H1 (cell line): ENCODE measurements at regions not wholly inside any gene's neighbourhood (a gene's known extent, or its start where the extent isn't known, plus 50 kb on each side); places are given as distances from the start of the nearest gene placed in this dataset.

Experiments
- CTCF ChIA-PET: fragments of 300-600 bp; sonication (Branson Sonifier 250); formaldehyde crosslinking; loops from one replicate; lab custom pipeline; 2021; ENCODE audit not compliant: partially characterized antibody; lab: Charles Lee
- POLR2A ChIA-PET: fragments of 300-600 bp; sonication (Branson Sonifier 250); formaldehyde crosslinking; loops from one replicate; lab custom pipeline; 2021; ENCODE audit warnings: inconsistent platforms; ENCODE audit not compliant: partially characterized antibody; lab: Charles Lee
- DNase-seq, 2 experiments: peaks; one replicate each; pipeline versions ENCODE4 v3.0.0 to v3.0.0-alpha.2; 2010 to 2022; ENCODE audit warnings: low spot score in 2 of 2, low read depth in 1 of 2, mixed read lengths in 1 of 2
- FAIRE-seq: peaks from 2 replicates; lab custom pipeline; 2011; peaks lifted over from hg19 to GRCh38; lab: Jason Lieb, UNC
- H2AFZ ChIP-seq: 2 replicates; pipeline ENCODE4 v1.8.1; 2012; ENCODE audit warnings: low read length, inconsistent platforms
- H2AK5ac ChIP-seq: 2 replicates; pipeline ENCODE4 v1.6.1; 2013; ENCODE audit warnings: low read depth, low read length
- H2BK120ac ChIP-seq: replicated peaks from 2 replicates; pipeline ENCODE3; 2013; ENCODE audit warnings: low read depth, low read length, inconsistent platforms
- H2BK12ac ChIP-seq: 2 replicates; pipeline ENCODE4 v1.6.1; 2013; ENCODE audit warnings: low read depth, low read length
- H2BK15ac ChIP-seq: 2 replicates; pipeline ENCODE4 v1.6.1; 2013; ENCODE audit warnings: low read length
- H2BK20ac ChIP-seq: 2 replicates; pipeline ENCODE4 v1.6.1; 2013; ENCODE audit warnings: low read length
- H2BK5ac ChIP-seq: 2 replicates; pipeline ENCODE4 v1.6.1; 2013; ENCODE audit warnings: low read depth, low read length
- H3K14ac ChIP-seq: 2 replicates; pipeline ENCODE4 v1.6.1; 2013; ENCODE audit warnings: inconsistent platforms; ENCODE audit not compliant: insufficient read length
- H3K18ac ChIP-seq: 2 replicates; pipeline ENCODE4 v1.6.1; 2013; ENCODE audit warnings: low read length; ENCODE audit errors: extremely low read depth
- H3K23ac ChIP-seq: 2 replicates; pipeline ENCODE4 v1.6.1; 2013; ENCODE audit warnings: inconsistent platforms; ENCODE audit not compliant: insufficient read length
- H3K23me2 ChIP-seq: 2 replicates; pipeline ENCODE4 v1.6.1; 2013; ENCODE audit warnings: low read depth, low read length
- H3K27ac ChIP-seq: 2 replicates; pipeline ENCODE4 v1.6.1; 2011; ENCODE audit warnings: low read depth, low read length, inconsistent platforms
- H3K27me3 ChIP-seq, 4 experiments: replicated peaks in 1 of 4; 1 replicate in 1 of 4; 2 replicates in 3 of 4; pipeline versions ENCODE4 v1.6.1 to v1.8.1; 2011 to 2013; ENCODE audit warnings: low read length in 3 of 4, mild to moderate bottlenecking in 3 of 4, inconsistent platforms in 2 of 4, mixed read lengths in 2 of 4, moderate library complexity in 1 of 4; ENCODE audit not compliant: control insufficient read depth in 3 of 4, insufficient read depth in 3 of 4; ENCODE audit errors: extremely low read depth in 1 of 4
- H3K36me3 ChIP-seq, 4 experiments: 2 replicates each; pipeline versions ENCODE4 v1.6.1 to v1.8.1; 2011 to 2013; ENCODE audit warnings: mild to moderate bottlenecking in 4 of 4, low read length in 3 of 4, moderate library complexity in 2 of 4, control low read depth in 1 of 4, inconsistent platforms in 1 of 4; ENCODE audit not compliant: insufficient read depth in 4 of 4, control insufficient read depth in 2 of 4
- H3K4ac ChIP-seq: replicated peaks from 2 replicates; pipeline ENCODE3; 2013; ENCODE audit warnings: low read length, low read depth, mixed read lengths, inconsistent platforms; ENCODE audit not compliant: insufficient read length
- H3K4me1 ChIP-seq, 4 experiments: replicated peaks in 1 of 4; 1 replicate in 1 of 4; 2 replicates in 3 of 4; pipeline versions ENCODE4 v1.6.1 to v1.8.1; 2011 to 2013; ENCODE audit warnings: low read length in 3 of 4, inconsistent platforms in 2 of 4, mixed read lengths in 1 of 4; ENCODE audit not compliant: insufficient read depth in 4 of 4, control insufficient read depth in 3 of 4
- H3K4me2 ChIP-seq, 2 experiments: 2 replicates each; pipeline versions ENCODE4 v1.6.1 to v1.8.1; 2011 to 2013; ENCODE audit warnings: low read depth in 2 of 2, low read length in 2 of 2, control low read depth in 1 of 2, inconsistent platforms in 1 of 2, mild to moderate bottlenecking in 1 of 2; ENCODE audit not compliant: insufficient read depth in 1 of 2
- H3K4me3 ChIP-seq, 4 experiments: fragments of 200-600, 300-600 bp in 1 of 4; sonication (generic), shearing (Covaris generic), sonication (Bioruptor Twin) in 1 of 4; 2 replicates each; pipeline versions ENCODE4 v1.5.1 to v1.8.1; 2011 to 2016; ENCODE audit warnings: low read length in 4 of 4, low read depth in 3 of 4, control low read depth in 2 of 4, inconsistent platforms in 2 of 4, mild to moderate bottlenecking in 2 of 4, mixed read lengths in 1 of 4, moderate library complexity in 1 of 4; ENCODE audit not compliant: insufficient read depth in 2 of 4; ENCODE audit errors: extremely low read depth in 1 of 4
- H3K56ac ChIP-seq: replicated peaks from 2 replicates; pipeline ENCODE3; 2013; ENCODE audit warnings: low read depth, mild to moderate bottlenecking, mixed read lengths, low read length, inconsistent platforms; ENCODE audit not compliant: insufficient read length
- H3K79me1 ChIP-seq: 2 replicates; pipeline ENCODE4 v1.6.1; 2013; ENCODE audit warnings: low read depth, low read length, control low read depth
- H3K79me2 ChIP-seq, 2 experiments: 2 replicates each; pipeline versions ENCODE4 v1.6.1 to v1.8.1; 2012 to 2013; ENCODE audit warnings: low read length in 2 of 2, mild to moderate bottlenecking in 2 of 2, inconsistent platforms in 1 of 2; ENCODE audit not compliant: insufficient read depth in 2 of 2, control insufficient read depth in 1 of 2
- H3K9ac ChIP-seq, 4 experiments: replicated peaks in 1 of 4; 1 replicate in 1 of 4; 2 replicates in 3 of 4; pipeline versions ENCODE4 v1.6.1 to v1.8.1; 2011 to 2013; ENCODE audit warnings: low read depth in 3 of 4, low read length in 3 of 4, control low read depth in 2 of 4, mild to moderate bottlenecking in 2 of 4, moderate library complexity in 2 of 4, inconsistent platforms in 1 of 4; ENCODE audit errors: extremely low read depth in 1 of 4
- H3K9me3 ChIP-seq, 2 experiments: 2 replicates each; pipeline versions ENCODE4 v1.6.1 to v1.8.1; 2012 to 2013; ENCODE audit warnings: mild to moderate bottlenecking in 2 of 2, moderate library complexity in 2 of 2, control low read depth in 1 of 2, inconsistent platforms in 1 of 2, low read depth in 1 of 2, low read length in 1 of 2, mixed read lengths in 1 of 2; ENCODE audit not compliant: insufficient read depth in 2 of 2
- H4K20me1 ChIP-seq, 2 experiments: replicated peaks in 1 of 2; 2 replicates each; pipeline versions ENCODE3 to v1.8.1; 2011 to 2013; ENCODE audit warnings: inconsistent platforms in 2 of 2, low read length in 2 of 2, mild to moderate bottlenecking in 1 of 2; ENCODE audit not compliant: insufficient read depth in 2 of 2, control insufficient read depth in 1 of 2
- H4K5ac ChIP-seq: 2 replicates; pipeline ENCODE4 v1.6.1; 2013; ENCODE audit warnings: low read length, low read depth, mixed read lengths, inconsistent platforms; ENCODE audit not compliant: insufficient read length
- H4K8ac ChIP-seq: 2 replicates; pipeline ENCODE4 v1.8.0; 2013; ENCODE audit warnings: mild to moderate bottlenecking, moderate library complexity, low read length, inconsistent platforms; ENCODE audit not compliant: insufficient read depth; ENCODE audit errors: extremely low read depth
- H4K91ac ChIP-seq: replicated peaks from 2 replicates; pipeline ENCODE3; 2013; ENCODE audit warnings: low read length, mixed read lengths, inconsistent platforms; ENCODE audit not compliant: insufficient read length
- CTCF ChIP-seq, 3 experiments: IDR thresholded peaks; 1 replicate in 2 of 3; 2 replicates in 1 of 3; pipeline versions ENCODE4 v1.5.1 to v1.6.1; 2011; ENCODE audit warnings: low read length in 3 of 3, mild to moderate bottlenecking in 3 of 3, inconsistent platforms in 2 of 3, low read depth in 1 of 3, moderate library complexity in 1 of 3; ENCODE audit not compliant: insufficient read depth in 1 of 3; ENCODE audit errors: control extremely low read depth in 1 of 3
- POLR2A ChIP-seq, 2 experiments: IDR thresholded peaks; 1 replicate in 1 of 2; 2 replicates in 1 of 2; pipeline ENCODE4 v1.6.1; 2011; ENCODE audit warnings: low read depth in 2 of 2, low read length in 2 of 2, mild to moderate bottlenecking in 2 of 2; ENCODE audit errors: control extremely low read depth in 1 of 2
- TAF1 ChIP-seq: IDR thresholded peaks from 2 replicates; pipeline ENCODE4 v1.6.1; 2011; ENCODE audit warnings: mild to moderate bottlenecking, low read depth, low read length
- WGBS, 2 experiments: shearing (Covaris generic) in 1 of 2; methylation state at CpG; one replicate each; pipeline versions ENCODE4 v1.1.6 to v1.1.7; 2013 to 2015; ENCODE audit warnings: low lambda C conversion rate in 2 of 2, mixed read lengths in 2 of 2, inconsistent platforms in 1 of 2, low coverage in 1 of 2, missing lambda C conversion rate in 1 of 2; ENCODE audit not compliant: insufficient replicate concordance in 2 of 2, insufficient coverage in 1 of 2, insufficient read length in 1 of 2; ENCODE audit errors: extremely low coverage in 1 of 2, missing lambda C conversion rate in 1 of 2; 5-methylcytosine and 5-hydroxymethylcytosine counted together

GRCh38 chr6:113146878-113147277 is 710.3 kb upstream of the MARCKS start:
- no peak for FAIRE-seq
- Histone ChIP-seq H3K79me1 (no peaks in the 10 kb centered on the region), H4K5ac (no peak overlapping the region), H2BK12ac (no peak overlapping the region), H3K14ac (no peak overlapping the region), H3K36me3 (no peaks in the 10 kb centered on the region), H4K91ac (no peak overlapping the region), H3K4me1 (no peaks in the 10 kb centered on the region), H3K27ac (no peak overlapping the region), H2BK20ac (no peak overlapping the region), H4K20me1 (no peaks in the 10 kb centered on the region), H2BK15ac (no peak overlapping the region), H3K23me2 (no peaks in the 10 kb centered on the region), H2BK5ac (no peak overlapping the region), H2AK5ac (no peak overlapping the region), H2AFZ (peak overlapping the region; percentile 9; the same call in 1 of the 2 replicates), H3K27me3 (no peaks in the 10 kb centered on the region), H3K4ac (no peak overlapping the region), H4K8ac (no peak overlapping the region), H3K4me3 (no peak overlapping the region), H3K9me3 (no peaks in the 10 kb centered on the region), H3K4me2 (no peak overlapping the region), H3K79me2 (no peaks in the 10 kb centered on the region), H3K18ac (no peak overlapping the region), H3K9ac (no peak overlapping the region), H2BK120ac (no peak overlapping the region), H3K56ac (no peak overlapping the region), H3K23ac (no peak overlapping the region)
- ChIA-PET POLR2A (no interaction called here), CTCF (no interaction called here)
- WGBS, 2 experiments = 94% methylated on average over 1 of the region's 1 CpG; no CpG with 5 or more reads in 1 of the 2 experiments
- no peak for DNase-seq
- no peak for TF ChIP-seq TAF1
- no peak for TF ChIP-seq CTCF (IDR thresholded peaks at IDR 0.05; ENCODE audit: control extremely low read depth in 1 of 3, insufficient read depth in 1 of 3, low read depth in 1 of 3, low read length in 3 of 3)
- no peak for TF ChIP-seq POLR2A (IDR thresholded peaks at IDR 0.05; ENCODE audit: control extremely low read depth in 1 of 2, low read depth in 2 of 2, low read length in 2 of 2)
